ENCODE measurements at regions not wholly inside any gene's neighbourhood (a gene's known extent, or its start where the extent isn't known, plus 50 kb on each side); places are given as distances from the start of the nearest gene placed in this dataset.

DNA sequence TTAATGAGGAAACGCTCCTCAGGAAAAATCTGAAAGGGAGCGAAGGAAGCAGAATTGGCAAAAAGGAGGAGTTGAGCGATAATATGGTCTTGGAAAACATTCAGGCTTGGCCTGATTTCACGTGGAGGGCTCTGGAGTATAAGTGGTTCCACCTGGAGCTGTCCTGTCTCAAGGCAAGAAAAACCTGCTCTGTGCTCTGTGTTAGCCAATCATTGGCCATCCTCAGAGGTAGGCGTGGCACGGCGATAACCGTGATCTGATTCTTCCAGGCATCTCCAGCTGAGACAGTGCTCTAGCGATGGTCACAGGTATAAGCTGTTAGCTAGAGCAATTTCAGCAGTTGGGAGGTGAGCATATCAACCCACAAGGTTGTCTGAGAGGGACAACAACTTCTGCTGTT lies 450.5 kb upstream of the MAF start:
- Histone ChIP-seq H3K79me2 (no peaks in the 10 kb centered on the region), H3K36me3 (ENCODE audit: control insufficient read depth, insufficient read depth, low read length) (no peaks in the 10 kb centered on the region), H3K9me3 (ENCODE audit: control insufficient read depth, low read length) (no peaks in the 10 kb centered on the region), H3K4me3 (ENCODE audit: low read depth, low read length) (no peak overlapping the region), H3K27ac (no peak overlapping the region), H3K4me1 (no peaks in the 10 kb centered on the region), H3K4me2 (ENCODE audit: low read length) (no peak overlapping the region), H3K9ac (no peak overlapping the region), H3K27me3 (ENCODE audit: control insufficient read depth, insufficient read depth, low read length) (no peaks in the 10 kb centered on the region), H2AFZ (no peak overlapping the region)
- no peak for TF ChIP-seq CTCF (IDR thresholded peaks at IDR 0.05)

- no peak for TF ChIP-seq CTCF (IDR thresholded peaks at IDR 0.05)
- Histone ChIP-seq H3K27ac (no peak overlapping the region), H3K4me3 (ENCODE audit: low read depth, low read length) (no peak overlapping the region), H3K9ac (no peak overlapping the region), H3K9me3 (ENCODE audit: control insufficient read depth, low read length) (no peaks in the 10 kb centered on the region), H3K27me3 (ENCODE audit: control insufficient read depth, insufficient read depth, low read length) (no peaks in the 10 kb centered on the region), H3K4me2 (ENCODE audit: low read length) (no peak overlapping the region), H3K4me1 (no peaks in the 10 kb centered on the region), H2AFZ (no peak overlapping the region), H3K36me3 (ENCODE audit: control insufficient read depth, insufficient read depth, low read length) (no peaks in the 10 kb centered on the region), H3K79me2 (no peaks in the 10 kb centered on the region)
Observed at GRCh38 chr16:80048250-80048649, 447.7 kb upstream of the MAF start.

GRCh38 chr16:80047842-80048241 lies 447.3 kb upstream of the MAF start:
- Histone ChIP-seq H2AFZ (no peak overlapping the region), H3K4me3 (ENCODE audit: low read depth, low read length) (no peak overlapping the region), H3K9me3 (ENCODE audit: control insufficient read depth, low read length) (no peaks in the 10 kb centered on the region), H3K9ac (no peak overlapping the region), H3K4me2 (ENCODE audit: low read length) (no peak overlapping the region), H3K79me2 (no peaks in the 10 kb centered on the region), H3K36me3 (ENCODE audit: control insufficient read depth, insufficient read depth, low read length) (no peaks in the 10 kb centered on the region), H3K27ac (no peak overlapping the region), H3K4me1 (no peaks in the 10 kb centered on the region), H3K27me3 (ENCODE audit: control insufficient read depth, insufficient read depth, low read length) (no peaks in the 10 kb centered on the region)
- TF ChIP-seq CTCF (IDR thresholded peaks at IDR 0.05): no peak

DNA sequence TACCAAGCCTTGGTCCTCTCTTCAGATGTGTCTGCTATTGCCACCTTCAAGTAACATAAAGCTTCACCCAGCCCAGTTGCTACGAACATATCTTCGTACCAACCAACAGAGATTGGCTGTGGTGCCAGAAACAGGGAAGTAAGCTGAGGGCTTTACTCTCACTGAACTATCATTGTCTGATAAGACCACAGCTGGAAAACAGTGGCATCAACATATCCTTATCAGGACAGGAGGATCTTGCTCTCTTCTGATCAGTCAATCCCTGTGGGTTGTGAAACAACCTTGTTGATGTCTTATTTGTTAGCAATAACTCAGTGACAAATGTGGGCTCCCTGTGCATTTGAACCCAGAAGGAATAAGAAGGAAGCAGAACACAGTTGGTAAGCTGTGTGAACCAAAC lies 446.3 kb upstream of the MAF start:
- H2AFZ ChIP-seq: no peak overlapping the region
- no peak for TF ChIP-seq CTCF (IDR thresholded peaks at IDR 0.05)
- H3K36me3 ChIP-seq (ENCODE audit: control insufficient read depth, insufficient read depth, low read length): no peaks in the 10 kb centered on the region
- H3K4me2 ChIP-seq (ENCODE audit: low read length): no peak overlapping the region
- H3K27ac ChIP-seq: no peak overlapping the region
- no peaks in the 10 kb centered on the region for H3K79me2 ChIP-seq
- no peaks in the 10 kb centered on the region for H3K4me1 ChIP-seq
- H3K4me3 ChIP-seq (ENCODE audit: low read depth, low read length): no peak overlapping the region
- no peaks in the 10 kb centered on the region for H3K9me3 ChIP-seq (ENCODE audit: control insufficient read depth, low read length)
- H3K9ac ChIP-seq: no peak overlapping the region
- H3K27me3 ChIP-seq (ENCODE audit: control insufficient read depth, insufficient read depth, low read length): no peaks in the 10 kb centered on the region

- no peak overlapping the region for H3K4me3 ChIP-seq (ENCODE audit: low read depth, low read length)
- H3K9me3 ChIP-seq (ENCODE audit: control insufficient read depth, low read length): no peaks in the 10 kb centered on the region
- no peaks in the 10 kb centered on the region for H3K36me3 ChIP-seq (ENCODE audit: control insufficient read depth, insufficient read depth, low read length)
Observed at GRCh38 chr16:80046261-80046660, 445.7 kb upstream of the MAF start.

More at GRCh38 chr16:80046261-80046660, 445.7 kb upstream of the MAF start:
- no peak for TF ChIP-seq CTCF (IDR thresholded peaks at IDR 0.05)
- H3K27ac ChIP-seq: no peak overlapping the region
- no peaks in the 10 kb centered on the region for H3K27me3 ChIP-seq (ENCODE audit: control insufficient read depth, insufficient read depth, low read length)
- H3K79me2 ChIP-seq: no peaks in the 10 kb centered on the region
- no peak overlapping the region for H3K4me2 ChIP-seq (ENCODE audit: low read length)
- no peak overlapping the region for H3K9ac ChIP-seq
- H2AFZ ChIP-seq: peak overlapping the region; percentile 3
- no peaks in the 10 kb centered on the region for H3K4me1 ChIP-seq

All from parathyroid adenoma (tissue), 2 donors.